ENCODE measurements at regions not wholly inside any gene's neighbourhood (a gene's known extent, or its start where the extent isn't known, plus 50 kb on each side); places are given as distances from the start of the nearest gene placed in this dataset.

- TF ChIP-seq CTCF (IDR thresholded peaks at IDR 0.05) (no peak), POLR2A (IDR thresholded peaks at IDR 0.05) (no peak)
Observed at GRCh38 chr7:41013117-41013516, 689.8 kb downstream of the INHBA start.

Measured in sigmoid colon (tissue), 3 donors.